SK-N-SH (cell line): ENCODE measurements at regions not wholly inside any gene's neighbourhood (a gene's known extent, or its start where the extent isn't known, plus 50 kb on each side); places are given as distances from the start of the nearest gene placed in this dataset.

Source experiments
- POLR2AphosphoS5 ChIP-seq: IDR thresholded peaks from 2 replicates; pipeline ENCODE4 v1.6.1; 2012; ENCODE audit warnings: low read depth, low read length
- TF ChIP-seq, protein P1 (sequence below): fragments of 200-600 bp; sonication (generic); IDR thresholded peaks from 2 replicates; pipeline ENCODE4 v1.6.1; 2017; ENCODE audit warnings: antibody characterized with exemption, mild to moderate bottlenecking, moderate library complexity

DNA sequence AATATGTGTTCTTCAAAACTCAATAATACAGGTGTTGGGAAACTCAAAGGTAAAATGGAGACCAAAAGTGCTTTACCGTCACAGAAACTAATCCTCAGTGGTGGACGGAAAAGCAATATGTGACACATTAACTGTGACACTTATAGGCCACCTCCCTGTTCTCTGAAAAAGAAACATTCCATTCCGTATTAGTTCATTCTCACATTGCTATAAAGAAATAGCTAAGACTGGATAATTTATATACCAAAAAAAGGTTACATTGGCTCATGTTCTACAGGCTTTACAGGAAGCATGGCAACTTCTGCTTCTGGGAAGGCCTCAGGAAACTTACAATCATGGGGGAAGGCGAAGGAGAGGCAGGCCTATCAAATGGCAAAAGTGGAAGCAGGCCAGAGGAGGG is 435.3 kb upstream of the HTR2A start:
- TF ChIP-seq POLR2AphosphoS5 = no peak
- TF ChIP-seq, protein P1, sequence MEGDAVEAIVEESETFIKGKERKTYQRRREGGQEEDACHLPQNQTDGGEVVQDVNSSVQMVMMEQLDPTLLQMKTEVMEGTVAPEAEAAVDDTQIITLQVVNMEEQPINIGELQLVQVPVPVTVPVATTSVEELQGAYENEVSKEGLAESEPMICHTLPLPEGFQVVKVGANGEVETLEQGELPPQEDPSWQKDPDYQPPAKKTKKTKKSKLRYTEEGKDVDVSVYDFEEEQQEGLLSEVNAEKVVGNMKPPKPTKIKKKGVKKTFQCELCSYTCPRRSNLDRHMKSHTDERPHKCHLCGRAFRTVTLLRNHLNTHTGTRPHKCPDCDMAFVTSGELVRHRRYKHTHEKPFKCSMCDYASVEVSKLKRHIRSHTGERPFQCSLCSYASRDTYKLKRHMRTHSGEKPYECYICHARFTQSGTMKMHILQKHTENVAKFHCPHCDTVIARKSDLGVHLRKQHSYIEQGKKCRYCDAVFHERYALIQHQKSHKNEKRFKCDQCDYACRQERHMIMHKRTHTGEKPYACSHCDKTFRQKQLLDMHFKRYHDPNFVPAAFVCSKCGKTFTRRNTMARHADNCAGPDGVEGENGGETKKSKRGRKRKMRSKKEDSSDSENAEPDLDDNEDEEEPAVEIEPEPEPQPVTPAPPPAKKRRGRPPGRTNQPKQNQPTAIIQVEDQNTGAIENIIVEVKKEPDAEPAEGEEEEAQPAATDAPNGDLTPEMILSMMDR = no peak
